ENCODE measurements at regions not wholly inside any gene's neighbourhood (a gene's known extent, or its start where the extent isn't known, plus 50 kb on each side); places are given as distances from the start of the nearest gene placed in this dataset.

DNA sequence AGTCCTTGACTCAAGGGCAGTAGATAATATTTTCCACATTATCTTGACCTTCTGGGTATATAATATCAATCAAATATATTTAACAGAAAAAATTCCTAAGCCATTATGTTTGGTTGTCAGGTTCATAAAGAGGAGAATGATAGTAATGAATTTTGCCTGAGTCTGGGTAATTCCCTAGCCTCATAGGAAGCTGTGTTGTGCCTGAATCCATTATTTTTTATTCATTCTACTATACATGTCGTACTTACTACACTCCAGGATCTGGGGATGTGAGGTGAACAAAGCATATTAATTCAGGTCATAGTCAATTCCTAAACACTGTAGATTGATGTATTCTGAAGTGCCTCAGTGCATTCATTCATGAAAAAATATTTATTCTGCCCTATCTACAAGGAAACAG is 204.2 kb downstream of the PTGER3 start:
- no peak for TF ChIP-seq CTCF (IDR thresholded peaks at IDR 0.05; ENCODE audit: insufficient read depth, low read depth, low read length)
- no peak overlapping the region for H3K4me3 ChIP-seq (ENCODE audit: low read depth, low read length)
- DNase-seq (ENCODE audit: low read depth), result no peak

DNA sequence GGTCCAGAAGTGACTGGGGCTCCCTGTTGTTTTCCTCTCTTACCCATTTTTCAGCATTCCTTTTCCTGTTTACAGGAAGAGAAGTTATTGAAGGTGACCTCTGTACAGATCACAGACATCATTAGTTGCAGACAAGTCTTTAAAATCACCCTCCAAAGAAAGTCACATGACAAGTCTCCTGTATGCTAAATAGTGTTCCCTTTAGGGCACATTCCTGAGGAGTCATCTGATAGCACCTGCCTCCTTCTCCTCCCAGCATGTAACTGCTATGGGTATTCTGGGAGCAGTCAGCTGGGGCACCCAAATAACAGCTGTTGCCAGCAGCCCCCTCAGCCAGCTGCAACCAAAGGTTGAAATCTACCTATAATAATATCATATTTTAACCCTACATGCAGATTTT is 200.6 kb downstream of the PTGER3 start:
- H3K4me3 ChIP-seq (ENCODE audit: low read depth, low read length), result no peak overlapping the region
- no peak for DNase-seq (ENCODE audit: low read depth)
- TF ChIP-seq CTCF (IDR thresholded peaks at IDR 0.05; ENCODE audit: insufficient read depth, low read depth, low read length), result no peak

- no peak for TF ChIP-seq CTCF (IDR thresholded peaks at IDR 0.05; ENCODE audit: insufficient read depth, low read depth, low read length)
- DNase-seq (ENCODE audit: low read depth), result no peak
- H3K4me3 ChIP-seq (ENCODE audit: low read depth, low read length), result no peak overlapping the region
Observed at GRCh38 chr1:70855203-70855602, 192.4 kb downstream of the PTGER3 start.

- DNase-seq (ENCODE audit: low read depth), result no peak
- H3K4me3 ChIP-seq (ENCODE audit: low read depth, low read length), result no peak overlapping the region
- TF ChIP-seq CTCF (IDR thresholded peaks at IDR 0.05; ENCODE audit: insufficient read depth, low read depth, low read length), result no peak
Observed at GRCh38 chr1:70856201-70856600, 191.4 kb downstream of the PTGER3 start.

- DNase-seq (ENCODE audit: low read depth), result peak; percentile 14
- no peak overlapping the region for H3K4me3 ChIP-seq (ENCODE audit: low read depth, low read length)
- TF ChIP-seq CTCF (IDR thresholded peaks at IDR 0.05; ENCODE audit: insufficient read depth, low read depth, low read length), result no peak
Observed at GRCh38 chr1:70863239-70863638, 184.4 kb downstream of the PTGER3 start.

DNA sequence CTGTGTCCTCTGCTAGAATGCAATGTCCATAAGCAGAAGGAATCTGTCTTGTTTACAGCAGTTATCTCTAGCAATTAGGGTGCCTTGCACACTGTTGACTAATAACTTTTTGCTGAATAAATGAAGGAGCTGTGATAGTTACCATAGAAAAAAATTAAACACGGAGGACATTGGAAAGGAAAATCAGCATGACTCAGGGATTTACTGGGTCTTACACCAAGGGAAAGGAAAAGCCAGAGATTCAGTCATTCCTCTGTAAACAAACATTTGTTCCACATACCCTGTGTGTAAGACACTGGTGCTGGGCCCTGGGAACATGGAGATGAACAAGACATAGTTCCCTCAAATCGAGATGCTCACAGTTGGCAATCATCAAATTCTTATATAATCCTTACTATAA is 183.3 kb downstream of the PTGER3 start:
- H3K4me3 ChIP-seq (ENCODE audit: low read depth, low read length), result no peak overlapping the region
- DNase-seq (ENCODE audit: low read depth), result peak; percentile 29
- TF ChIP-seq CTCF (IDR thresholded peaks at IDR 0.05; ENCODE audit: insufficient read depth, low read depth, low read length), result no peak

- TF ChIP-seq CTCF (IDR thresholded peaks at IDR 0.05; ENCODE audit: insufficient read depth, low read depth, low read length), result no peak
- H3K4me3 ChIP-seq (ENCODE audit: low read depth, low read length), result no peak overlapping the region
- DNase-seq (ENCODE audit: low read depth), result no peak
Observed at GRCh38 chr1:70866542-70867264, 180.9 kb downstream of the PTGER3 start.
